22Rv1 (cell line): ENCODE measurements at regions not wholly inside any gene's neighbourhood (a gene's known extent, or its start where the extent isn't known, plus 50 kb on each side); places are given as distances from the start of the nearest gene placed in this dataset.

ENCODE experiments used
- H3K27ac ChIP-seq: fragments of 450-650 bp; 2 replicates; pipeline ENCODE4 v1.5.1; 2017
- ZFX ChIP-seq: fragments of 450-650 bp; IDR thresholded peaks from 2 replicates; pipeline ENCODE4 v1.6.1; 2017; ENCODE audit warnings: antibody characterized with exemption, borderline replicate concordance
- TF ChIP-seq, protein P1 (sequence below): fragments of 450-650 bp; IDR thresholded peaks from 2 replicates; pipeline ENCODE4 v1.5.1; 2017; ENCODE audit warnings: mild to moderate bottlenecking

DNA sequence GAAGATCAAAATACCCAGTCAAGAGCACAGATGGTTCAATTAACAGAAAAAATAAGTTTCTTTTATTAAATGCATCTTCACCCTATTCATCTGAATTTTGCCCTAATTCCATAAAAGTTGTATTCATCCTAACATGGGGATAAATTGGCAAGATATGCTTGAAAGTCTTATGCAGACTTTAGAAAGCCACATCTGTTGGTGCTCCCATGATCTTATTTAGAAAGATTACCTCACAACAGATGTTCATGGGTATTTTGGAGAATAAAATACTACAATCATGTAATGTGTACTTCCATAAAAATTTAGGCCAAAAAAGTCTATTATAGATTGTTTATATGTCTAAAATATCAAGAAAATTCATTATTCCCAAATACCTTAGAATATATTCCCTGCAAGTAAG lies 510.3 kb downstream of the TECRL start:
- no peak for TF ChIP-seq ZFX
- TF ChIP-seq, protein P1, sequence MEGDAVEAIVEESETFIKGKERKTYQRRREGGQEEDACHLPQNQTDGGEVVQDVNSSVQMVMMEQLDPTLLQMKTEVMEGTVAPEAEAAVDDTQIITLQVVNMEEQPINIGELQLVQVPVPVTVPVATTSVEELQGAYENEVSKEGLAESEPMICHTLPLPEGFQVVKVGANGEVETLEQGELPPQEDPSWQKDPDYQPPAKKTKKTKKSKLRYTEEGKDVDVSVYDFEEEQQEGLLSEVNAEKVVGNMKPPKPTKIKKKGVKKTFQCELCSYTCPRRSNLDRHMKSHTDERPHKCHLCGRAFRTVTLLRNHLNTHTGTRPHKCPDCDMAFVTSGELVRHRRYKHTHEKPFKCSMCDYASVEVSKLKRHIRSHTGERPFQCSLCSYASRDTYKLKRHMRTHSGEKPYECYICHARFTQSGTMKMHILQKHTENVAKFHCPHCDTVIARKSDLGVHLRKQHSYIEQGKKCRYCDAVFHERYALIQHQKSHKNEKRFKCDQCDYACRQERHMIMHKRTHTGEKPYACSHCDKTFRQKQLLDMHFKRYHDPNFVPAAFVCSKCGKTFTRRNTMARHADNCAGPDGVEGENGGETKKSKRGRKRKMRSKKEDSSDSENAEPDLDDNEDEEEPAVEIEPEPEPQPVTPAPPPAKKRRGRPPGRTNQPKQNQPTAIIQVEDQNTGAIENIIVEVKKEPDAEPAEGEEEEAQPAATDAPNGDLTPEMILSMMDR, result no peak

DNA sequence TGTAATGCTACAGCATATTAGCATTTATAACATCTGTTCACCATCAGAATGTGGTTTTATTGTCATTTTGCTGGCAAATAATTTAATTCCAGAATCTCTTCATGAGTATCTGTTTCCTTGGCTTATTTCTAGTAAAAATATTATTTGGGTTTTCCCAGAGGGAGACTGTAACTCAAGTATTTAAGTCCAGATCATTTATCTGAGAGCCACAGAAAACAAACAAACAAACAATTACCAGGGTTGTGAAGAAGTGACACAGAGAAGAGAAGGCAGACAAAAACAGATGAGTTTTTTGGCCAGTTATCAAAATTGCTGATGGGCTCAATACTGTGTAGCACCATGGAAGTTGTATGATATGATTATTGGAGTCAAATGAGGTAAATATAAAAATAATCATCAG lies 515.1 kb downstream of the TECRL start:
- TF ChIP-seq ZFX, result no peak
- TF ChIP-seq, protein P1, result no peak
- H3K27ac ChIP-seq, result no peak overlapping the region

More for the DNA sequence above, 510.3 kb downstream of the TECRL start:
- H3K27ac ChIP-seq, result no peak overlapping the region

DNA sequence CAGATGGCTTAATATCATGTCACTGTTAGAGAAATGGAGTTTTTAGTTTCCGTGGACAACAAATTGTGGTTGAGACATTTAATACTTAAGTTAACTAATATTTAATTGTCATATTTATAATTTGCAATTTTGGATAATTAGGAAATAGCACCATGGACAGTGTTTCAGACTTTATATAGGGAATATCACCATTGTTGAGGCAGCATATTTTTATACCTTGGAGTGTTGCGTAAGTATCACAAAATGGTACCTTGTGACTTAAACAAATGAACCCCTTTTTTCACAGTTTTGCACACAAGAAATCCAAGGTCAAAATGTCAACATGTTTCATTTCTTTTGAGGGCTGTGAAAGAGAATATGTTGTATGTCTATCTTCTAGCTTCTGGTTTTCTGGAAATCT lies 539.9 kb downstream of the TECRL start:
- H3K27ac ChIP-seq, result no peak overlapping the region
- TF ChIP-seq, protein P1, result no peak
- TF ChIP-seq ZFX, result no peak

DNA sequence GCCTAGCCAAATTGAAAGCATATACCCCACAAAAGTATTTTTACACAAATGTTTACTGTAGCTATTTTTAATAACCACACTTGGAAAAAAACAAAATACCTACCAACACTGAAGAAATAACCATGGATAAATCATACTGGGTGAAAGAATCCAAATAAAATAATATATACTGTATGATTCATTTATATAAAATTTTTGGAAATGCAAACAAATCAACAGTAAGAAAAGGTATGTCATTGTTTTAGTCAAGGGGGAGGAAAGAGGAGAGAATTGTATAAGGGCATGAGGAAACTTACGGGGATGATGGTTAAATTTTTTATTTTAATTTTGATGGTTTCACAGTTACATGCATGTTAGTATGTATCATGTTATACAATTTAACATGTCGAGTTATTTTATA lies 557.8 kb downstream of the TECRL start:
- TF ChIP-seq ZFX, result no peak
- TF ChIP-seq, protein P1, result no peak
- no peak overlapping the region for H3K27ac ChIP-seq

DNA sequence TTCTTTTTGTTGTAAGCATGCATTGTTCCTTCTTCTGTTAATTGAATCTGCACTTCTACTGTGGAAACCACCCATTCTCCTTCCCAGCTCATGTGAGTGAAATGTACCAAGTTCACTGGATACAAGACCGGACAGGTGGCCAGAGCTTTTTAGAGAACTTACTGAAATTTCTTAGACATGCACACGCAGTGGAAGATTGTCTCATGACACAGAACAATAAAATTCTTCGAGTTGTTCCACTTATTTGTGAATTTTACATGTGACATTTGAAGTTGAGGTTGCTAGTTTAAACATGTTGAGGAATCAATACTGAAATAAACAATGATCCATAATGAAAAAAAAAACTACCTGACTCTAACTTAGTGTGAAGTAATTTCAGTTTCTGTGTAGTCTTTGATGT lies 568.0 kb downstream of the TECRL start:
- H3K27ac ChIP-seq, result no peak overlapping the region
- TF ChIP-seq, protein P1, result no peak
- TF ChIP-seq ZFX, result no peak

DNA sequence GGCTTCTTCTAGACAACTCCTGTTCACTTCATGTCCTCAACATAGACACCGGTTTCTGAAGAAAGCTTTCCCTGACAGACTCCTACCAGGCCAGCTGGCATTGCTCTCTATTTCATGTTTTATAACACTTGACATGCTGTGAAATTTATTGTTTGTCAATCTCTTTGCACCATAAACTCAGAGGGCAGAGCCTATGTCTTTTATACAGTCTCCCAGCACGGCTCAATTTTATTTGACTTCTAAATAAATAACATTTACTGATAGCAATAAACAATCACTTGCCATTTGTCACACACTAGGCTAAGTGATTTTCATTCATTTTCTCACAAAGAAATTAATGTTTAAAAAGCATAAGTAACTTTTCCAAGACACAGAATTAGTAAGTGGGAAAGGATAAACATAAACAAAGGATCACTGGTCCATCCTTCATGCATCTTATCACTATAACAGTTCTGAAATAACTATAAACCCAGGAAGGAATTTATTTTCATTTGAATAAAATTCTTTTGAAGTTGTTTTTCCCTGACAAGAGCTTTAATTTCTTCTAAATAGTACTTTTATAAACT lies 577.6 kb downstream of the TECRL start:
- no peak overlapping the region for H3K27ac ChIP-seq
- no peak for TF ChIP-seq ZFX
- TF ChIP-seq, protein P1, result no peak

DNA sequence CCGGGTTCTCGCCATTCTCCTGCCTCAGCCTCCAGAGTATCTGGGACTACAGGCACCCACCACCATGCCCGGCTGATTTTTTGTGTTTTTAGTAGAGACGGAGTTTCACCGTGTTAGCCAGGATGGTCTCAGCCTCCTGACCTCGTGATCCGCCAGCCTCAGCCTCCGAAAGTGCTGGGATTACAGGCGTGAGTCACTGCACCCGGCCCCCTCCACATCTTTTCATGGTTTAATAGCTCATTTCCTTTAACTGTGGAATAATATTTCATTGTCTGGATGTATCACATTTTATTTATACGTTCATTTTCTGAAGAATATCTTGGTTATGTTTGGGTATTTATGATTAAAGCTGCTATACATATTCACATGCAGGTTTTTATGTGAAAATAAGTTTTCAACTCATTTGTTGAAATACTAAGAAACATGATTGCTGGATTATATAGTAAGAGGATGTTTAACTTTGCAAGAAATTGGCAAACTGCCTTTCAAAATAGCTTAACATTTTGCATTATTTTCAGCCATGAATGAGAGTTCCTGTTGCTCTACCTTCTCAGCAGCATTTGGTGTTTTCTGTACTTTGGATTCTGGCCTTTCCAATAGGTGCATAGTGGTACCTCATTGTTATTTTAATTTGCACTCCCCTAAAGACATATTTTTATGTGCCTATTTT lies 591.9 kb downstream of the TECRL start:
- H3K27ac ChIP-seq, result no peak overlapping the region
- TF ChIP-seq, protein P1, result no peak
- TF ChIP-seq ZFX, result no peak
